AG04449 (cell line): ENCODE measurements at regions not wholly inside any gene's neighbourhood (a gene's known extent, or its start where the extent isn't known, plus 50 kb on each side); places are given as distances from the start of the nearest gene placed in this dataset.

Source experiments
- CTCF ChIA-PET: fragments of 350-600 bp; formaldehyde crosslinking; extraction: SDS; loops from one replicate; lab custom pipeline; 2021; ENCODE audit warnings: antibody characterized with exemption; lab: Yijun Ruan, JAX
- POLR2A ChIA-PET: fragments of 400-600, 350-600 bp; formaldehyde crosslinking; extraction: SDS; loops from one replicate; lab custom pipeline; 2020; ENCODE audit warnings: antibody characterized with exemption, inconsistent platforms; lab: Yijun Ruan, JAX
- DNase-seq: peaks from one replicate; pipeline ENCODE4 v3.0.0-alpha.2; 2010; ENCODE audit warnings: low read depth, low spot score
- H3K4me3 ChIP-seq: 2 replicates; pipeline ENCODE4 v1.5.1; 2011; ENCODE audit warnings: low read depth, mild to moderate bottlenecking, control low read depth, low read length
- TF ChIP-seq, protein P1 (sequence below): IDR thresholded peaks from one replicate; pipeline ENCODE4 v1.5.1; 2011; ENCODE audit warnings: mild to moderate bottlenecking, moderate library complexity, low read length, control low read depth, inconsistent platforms; ENCODE audit not compliant: insufficient read depth; ENCODE audit errors: missing control alignments

DNA sequence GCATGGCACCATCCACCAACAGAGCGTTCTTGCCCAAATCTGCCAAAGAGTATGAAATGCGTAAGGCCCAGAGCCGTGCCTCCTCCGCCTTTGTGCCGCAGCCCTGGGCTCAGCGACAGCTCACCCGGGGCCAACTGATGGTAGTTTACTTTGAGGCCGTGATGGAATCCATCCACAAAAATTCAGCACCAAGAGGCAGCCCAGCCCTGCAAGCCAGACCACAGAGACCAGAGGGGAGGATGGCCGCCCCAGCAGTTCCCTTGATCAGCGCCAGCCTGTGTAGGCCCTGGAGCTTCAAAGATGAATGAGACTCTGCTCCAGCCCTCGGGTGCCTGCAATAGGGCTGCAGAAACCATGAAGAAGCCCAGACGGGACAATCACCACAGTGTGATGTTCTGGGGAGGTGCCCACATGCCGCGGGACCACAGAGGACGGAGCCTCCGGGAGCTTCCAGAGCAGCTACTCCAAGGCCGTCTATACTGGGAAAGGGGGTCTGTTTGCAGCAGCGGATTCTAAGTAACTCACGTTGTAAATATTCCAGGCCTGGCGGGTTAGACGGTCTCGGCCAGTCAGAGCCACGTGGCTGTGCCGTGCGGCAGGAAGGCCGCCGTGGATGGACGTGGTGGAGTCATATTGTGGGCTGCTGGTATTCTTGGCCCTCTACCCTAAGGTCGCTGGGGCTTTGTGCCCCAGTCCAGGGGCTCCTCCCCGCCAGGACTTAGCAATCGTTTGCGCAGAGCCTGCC lies 80.3 kb downstream of the RBFOX3 start:
- no peak for DNase-seq
- ChIA-PET CTCF (no interaction called here), POLR2A (no interaction called here)
- TF ChIP-seq, protein P1, sequence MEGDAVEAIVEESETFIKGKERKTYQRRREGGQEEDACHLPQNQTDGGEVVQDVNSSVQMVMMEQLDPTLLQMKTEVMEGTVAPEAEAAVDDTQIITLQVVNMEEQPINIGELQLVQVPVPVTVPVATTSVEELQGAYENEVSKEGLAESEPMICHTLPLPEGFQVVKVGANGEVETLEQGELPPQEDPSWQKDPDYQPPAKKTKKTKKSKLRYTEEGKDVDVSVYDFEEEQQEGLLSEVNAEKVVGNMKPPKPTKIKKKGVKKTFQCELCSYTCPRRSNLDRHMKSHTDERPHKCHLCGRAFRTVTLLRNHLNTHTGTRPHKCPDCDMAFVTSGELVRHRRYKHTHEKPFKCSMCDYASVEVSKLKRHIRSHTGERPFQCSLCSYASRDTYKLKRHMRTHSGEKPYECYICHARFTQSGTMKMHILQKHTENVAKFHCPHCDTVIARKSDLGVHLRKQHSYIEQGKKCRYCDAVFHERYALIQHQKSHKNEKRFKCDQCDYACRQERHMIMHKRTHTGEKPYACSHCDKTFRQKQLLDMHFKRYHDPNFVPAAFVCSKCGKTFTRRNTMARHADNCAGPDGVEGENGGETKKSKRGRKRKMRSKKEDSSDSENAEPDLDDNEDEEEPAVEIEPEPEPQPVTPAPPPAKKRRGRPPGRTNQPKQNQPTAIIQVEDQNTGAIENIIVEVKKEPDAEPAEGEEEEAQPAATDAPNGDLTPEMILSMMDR, result no peak
- no peak overlapping the region for H3K4me3 ChIP-seq

DNA sequence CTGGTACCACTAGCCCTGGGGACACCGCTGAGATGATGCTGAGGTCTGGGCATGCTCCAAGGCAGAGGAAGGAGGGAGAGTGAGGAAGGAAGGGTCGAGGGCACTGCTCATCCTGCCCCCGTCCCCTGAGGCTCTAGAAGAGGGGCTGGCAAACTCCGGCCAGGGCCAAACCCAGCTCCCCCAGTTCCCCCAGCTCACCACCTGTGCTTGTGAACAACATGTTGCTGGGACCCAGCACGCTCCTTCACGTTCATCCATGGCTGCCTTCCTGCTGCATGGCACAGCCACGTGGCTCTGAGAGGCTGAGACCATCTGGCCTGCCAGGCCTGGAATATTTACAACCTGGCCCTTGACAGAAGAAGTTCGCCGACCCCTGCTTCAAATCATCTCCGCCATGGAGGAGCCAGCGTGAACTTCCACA lies 81.2 kb downstream of the RBFOX3 start:
- TF ChIP-seq, protein P1, result no peak
- ChIA-PET CTCF (no interaction called here), POLR2A (no interaction called here)
- DNase-seq, result no peak
- no peak overlapping the region for H3K4me3 ChIP-seq

DNA sequence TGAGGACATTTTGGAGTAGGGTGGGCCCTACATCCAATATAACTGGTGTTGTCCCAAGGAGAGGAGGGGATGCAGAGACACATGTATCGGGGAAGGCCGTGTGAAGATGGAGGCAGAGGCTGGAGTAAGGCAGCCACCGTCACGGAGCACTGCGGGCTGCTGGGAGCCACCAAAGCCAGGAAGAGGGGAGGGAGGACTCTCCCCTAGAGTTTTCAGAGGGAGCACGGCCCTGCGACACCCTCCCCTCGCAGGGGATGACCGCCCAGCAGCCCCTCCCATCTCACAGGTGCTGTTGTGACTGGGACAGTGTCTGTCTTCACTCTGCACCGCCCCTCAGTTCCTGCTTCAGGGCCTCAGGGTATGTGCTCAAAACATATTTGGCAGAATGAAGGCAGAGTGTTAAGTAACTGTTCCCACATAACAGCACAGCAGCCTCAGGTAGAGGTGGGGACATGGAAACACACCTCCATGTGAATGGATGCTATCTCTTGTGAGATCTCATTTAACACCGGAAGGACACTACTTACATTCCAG lies 82.2 kb downstream of the RBFOX3 start:
- TF ChIP-seq, protein P1, result no peak
- CTCF ChIA-PET, result no interaction called here
- no peak for DNase-seq
- no peak overlapping the region for H3K4me3 ChIP-seq
- POLR2A ChIA-PET, result no interaction called here

DNA sequence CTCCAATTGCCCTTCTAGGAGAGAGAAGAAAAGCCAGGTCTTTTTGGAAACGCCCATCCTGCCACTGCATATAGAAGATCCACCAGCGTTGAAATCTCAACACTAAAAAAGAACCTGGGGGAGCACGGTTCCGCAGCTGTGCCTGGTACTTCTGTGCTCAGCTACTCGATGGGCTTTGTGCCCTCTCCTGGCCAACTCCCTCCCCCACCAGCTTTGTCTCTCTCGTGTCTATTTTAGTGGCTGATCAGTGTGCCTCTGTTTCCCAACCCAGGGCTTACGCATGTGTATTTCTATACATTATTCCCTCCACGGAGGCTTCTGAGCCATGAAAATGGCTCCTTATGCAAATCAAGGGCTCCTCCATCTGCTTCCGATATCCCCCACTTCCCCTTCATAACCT lies 83.5 kb downstream of the RBFOX3 start:
- TF ChIP-seq, protein P1, result no peak
- POLR2A ChIA-PET, result no interaction called here
- CTCF ChIA-PET, result no interaction called here
- no peak overlapping the region for H3K4me3 ChIP-seq
- DNase-seq, result no peak

DNA sequence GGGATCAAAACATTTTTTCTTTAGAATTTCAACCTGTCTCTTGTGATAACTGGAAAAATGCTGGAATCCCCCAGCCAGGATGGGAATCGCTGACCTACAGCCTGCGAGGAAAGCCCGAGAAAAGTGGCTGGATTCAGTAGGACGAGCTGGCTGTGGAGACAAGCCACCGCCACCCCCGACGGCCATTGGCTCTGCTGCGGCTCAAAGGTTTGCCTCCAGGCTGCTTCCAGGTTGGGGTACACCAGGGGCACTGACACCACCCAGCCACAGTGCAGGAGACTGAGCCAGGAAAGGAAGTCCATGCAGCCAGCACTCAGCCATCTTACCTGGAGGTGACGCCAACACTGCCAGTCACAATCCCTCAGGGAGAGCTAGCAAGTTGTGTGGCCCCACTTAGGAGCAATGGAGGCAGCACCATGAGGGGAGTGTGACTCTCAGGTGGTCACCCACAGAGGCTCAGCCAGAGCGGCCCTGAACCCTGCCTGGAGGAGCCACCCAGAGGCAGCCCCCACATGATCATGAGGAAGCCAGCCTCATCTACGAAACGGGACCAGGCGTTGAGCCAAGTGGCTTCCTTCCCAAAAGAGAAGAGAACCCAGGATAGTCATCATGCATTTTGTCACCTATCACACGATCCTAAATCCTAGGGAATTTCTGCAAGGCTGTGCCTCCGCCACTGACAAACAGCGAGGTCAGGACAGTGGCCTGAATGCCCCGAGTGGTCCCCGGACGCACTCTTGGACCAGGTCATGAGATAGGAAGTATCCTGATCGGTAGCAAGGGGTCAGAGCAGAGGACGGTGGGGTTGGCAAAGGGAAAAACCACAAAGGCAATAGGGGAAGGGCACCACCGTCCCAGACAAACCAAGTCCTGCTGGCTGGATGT lies 84.8 kb downstream of the RBFOX3 start:
- no peak for DNase-seq
- TF ChIP-seq, protein P1, result no peak
- H3K4me3 ChIP-seq, result no peak overlapping the region
- ChIA-PET POLR2A (no interaction called here), CTCF (no interaction called here)
